HCT116 (cell line): ENCODE measurements at regions not wholly inside any gene's neighbourhood (a gene's known extent, or its start where the extent isn't known, plus 50 kb on each side); places are given as distances from the start of the nearest gene placed in this dataset.

Experiments used
- ATAC-seq: fragments of 200-7000 bp; cut with Tn5 transposase; 2 replicates; pipeline ENCODE4 v1.9.1; 2020; ENCODE audit warnings: mild to moderate bottlenecking, moderate library complexity
- BruUV-seq: library from RNA; stranded (reverse); fragments of 400-500 nt; replicated peaks from 2 replicates; lab custom pipeline; 2021; lab: Mats Ljungman, UMichigan
- CTCF ChIA-PET: fragments of 300-600 bp; sonication (Branson Sonifier 250); formaldehyde crosslinking; loops from one replicate; lab custom pipeline; 2021; ENCODE audit warnings: antibody characterized with exemption; lab: Charles Lee
- POLR2A ChIA-PET: fragments of 300-600, 350-600 bp; sonication (Branson Sonifier 250); formaldehyde crosslinking; loops from one replicate; lab custom pipeline; 2021; ENCODE audit warnings: antibody characterized with exemption; lab: Charles Lee
- RAD21 ChIA-PET, 2 experiments: fragments of 300-600 bp; sonication (Branson Sonifier 250); formaldehyde crosslinking; loops; one replicate each; lab custom pipeline; 2023; ENCODE audit warnings: low total read pairs in 2 of 2; ENCODE audit not compliant: uncharacterized antibody in 2 of 2, unreplicated experiment in 2 of 2, low non-redundant PET in 1 of 2; lab: Charles Lee
- DNase-seq: peaks from one replicate; pipeline ENCODE4 v3.0.0-alpha.2; 2010; ENCODE audit warnings: low read depth, low spot score
- H2AFZ ChIP-seq: fragments of 200-600 bp; shearing (Covaris generic), sonication (generic); 2 replicates; pipeline ENCODE4 v1.6.1; 2017; ENCODE audit warnings: low read depth, mixed run types, mixed read lengths, antibody characterized with exemption, low read length; ENCODE audit not compliant: poor library complexity, severe bottlenecking
- H3K27ac ChIP-seq: 2 replicates; pipeline ENCODE4 v1.5.1; 2012; ENCODE audit warnings: low read depth, low read length
- H3K27me3 ChIP-seq: fragments of 200-600 bp; sonication (generic); 2 replicates; pipeline ENCODE4 v1.6.1; 2016; ENCODE audit warnings: mixed run types, low read length, mixed read lengths; ENCODE audit not compliant: insufficient read depth
- H3K36me3 ChIP-seq, 2 experiments: fragments of 200-500 bp in 1 of 2; fragments of 200-600 bp in 1 of 2; sonication (Bioruptor generic) in 1 of 2; sonication (generic) in 1 of 2; 2 replicates each; pipeline versions ENCODE4 v1.5.1 to v1.6.1; 2014 to 2016; ENCODE audit warnings: low read length in 2 of 2, inconsistent platforms in 1 of 2, mixed read lengths in 1 of 2, mixed run types in 1 of 2; ENCODE audit not compliant: insufficient read depth in 2 of 2, control insufficient read depth in 1 of 2
- H3K4me1 ChIP-seq, 2 experiments: fragments of 200-600 bp in 1 of 2; sonication (generic) in 1 of 2; 2 replicates each; pipeline versions ENCODE4 v1.5.1 to v1.6.1; 2012 to 2017; ENCODE audit warnings: low read length in 2 of 2, inconsistent platforms in 1 of 2, mild to moderate bottlenecking in 1 of 2, mixed read lengths in 1 of 2, mixed run types in 1 of 2, moderate library complexity in 1 of 2; ENCODE audit not compliant: insufficient read depth in 2 of 2, control insufficient read depth in 1 of 2
- H3K4me2 ChIP-seq: fragments of 200-600 bp; sonication (generic); 2 replicates; pipeline ENCODE4 v1.6.1; 2017; ENCODE audit warnings: mixed run types, low read length, mixed read lengths
- H3K4me3 ChIP-seq, 2 experiments: fragments of 200-600 bp in 1 of 2; sonication (generic) in 1 of 2; replicated peaks in 1 of 2; 2 replicates each; pipeline ENCODE4 v1.5.1; 2011 to 2016; ENCODE audit warnings: low read length in 2 of 2, control low read depth in 1 of 2, low read depth in 1 of 2, mild to moderate bottlenecking in 1 of 2, mixed read lengths in 1 of 2, mixed run types in 1 of 2
- H3K79me2 ChIP-seq: fragments of 200-600 bp; sonication (generic); 2 replicates; pipeline ENCODE4 v1.6.1; 2017; ENCODE audit warnings: mild to moderate bottlenecking, mixed run types, low read length, moderate library complexity, mixed read lengths; ENCODE audit not compliant: insufficient read depth
- H3K9ac ChIP-seq: fragments of 200-600 bp; sonication (generic); 2 replicates; pipeline ENCODE4 v1.6.1; 2016; ENCODE audit warnings: low read length, mixed read lengths
- H3K9me2 ChIP-seq: fragments of 200-600 bp; sonication (generic), shearing (Covaris generic); 2 replicates; pipeline ENCODE4 v1.6.1; 2017; ENCODE audit warnings: mixed run types, mild to moderate bottlenecking, moderate library complexity; ENCODE audit not compliant: insufficient read depth
- H3K9me3 ChIP-seq, 2 experiments: fragments of 200-500 bp in 1 of 2; fragments of 200-600 bp in 1 of 2; sonication (Bioruptor generic) in 1 of 2; sonication (generic) in 1 of 2; 2 replicates each; pipeline ENCODE4 v1.6.1; 2014 to 2017; ENCODE audit warnings: low read length in 2 of 2, mixed read lengths in 2 of 2, inconsistent platforms in 1 of 2, low read depth in 1 of 2, mild to moderate bottlenecking in 1 of 2, mixed run types in 1 of 2, moderate library complexity in 1 of 2; ENCODE audit not compliant: control insufficient read depth in 1 of 2, insufficient read depth in 1 of 2
- H4K20me1 ChIP-seq: fragments of 200-600 bp; sonication (generic), shearing (Covaris generic); 2 replicates; pipeline ENCODE4 v1.6.1; 2017; ENCODE audit warnings: mixed run types, mild to moderate bottlenecking, moderate library complexity; ENCODE audit not compliant: insufficient read depth
- ATF3 ChIP-seq: IDR thresholded peaks from 2 replicates; pipeline ENCODE4 v1.6.1; 2012
- ELF1 ChIP-seq: IDR thresholded peaks from 2 replicates; pipeline ENCODE4 v1.6.1; 2012; ENCODE audit warnings: low read depth, borderline replicate concordance
- EZH2phosphoT487 ChIP-seq: fragments of 200-600 bp; IDR thresholded peaks from 2 replicates; pipeline ENCODE4 v1.6.1; 2018; ENCODE audit warnings: antibody characterized with exemption, borderline replicate concordance
- MAX ChIP-seq: IDR thresholded peaks from 2 replicates; pipeline ENCODE4 v1.6.1; 2012
- TCF7L2 ChIP-seq: IDR thresholded peaks from 2 replicates; pipeline ENCODE4 v1.7.0; 2011; ENCODE audit warnings: borderline replicate concordance, inconsistent platforms; ENCODE audit not compliant: insufficient read depth, insufficient read length; ENCODE audit errors: extremely low read depth
- ZBTB33 ChIP-seq: IDR thresholded peaks from 2 replicates; pipeline ENCODE4 v1.6.1; 2011; ENCODE audit warnings: mild to moderate bottlenecking, low read length, moderate library complexity; ENCODE audit not compliant: insufficient replicate concordance; ENCODE audit errors: extremely low read depth
- intact Hi-C: fragments of 100-400 bp; cut with micrococcal nuclease; formaldehyde crosslinking; loops from 2 replicates; pipeline ENCODE4 v1.10.0; 2022

GRCh38 chr12:42027546-42027945, 117.1 kb downstream of the GXYLT1 start (continued):
- no peak for TF ChIP-seq ZBTB33

- H3K4me3 ChIP-seq: peak overlapping the region; percentile 6 to 9; a peak in 1 of 4 replicates
- no peak for ATAC-seq
- H3K9ac ChIP-seq: no peak overlapping the region
- H3K4me1 ChIP-seq: peaks cover 0 to 3% of the 10 kb centered on the region in 2 experiments; a peak in 1 of 4 replicates
- no peaks in the 10 kb centered on the region for H3K79me2 ChIP-seq
- peak overlapping the region; percentile 52 for H3K4me2 ChIP-seq
- no peaks in the 10 kb centered on the region for H3K36me3 ChIP-seq
- ChIA-PET POLR2A (no interaction called here), RAD21 (no interaction called here), CTCF (interaction anchor here (0.7 to 2.8 kb wide), 16 partner anchors 9 to 1078 kb away, joined by 3 to 23 read pairs (median 4); no protein-coding TSS in a partner anchor)
- no peak for TF ChIP-seq TCF7L2
- no peak for TF ChIP-seq ELF1
- TF ChIP-seq MAX: no peak
- no peak for TF ChIP-seq ATF3
- TF ChIP-seq EZH2phosphoT487: no peak
- no peaks in the 10 kb centered on the region for H4K20me1 ChIP-seq
- intact Hi-C loops: loop anchor here (1.0 to 2.0 kb wide), 3 partner anchors 747 to 1078 kb away; no protein-coding TSS in a partner anchor
- H3K9me3 ChIP-seq: no peaks in the 10 kb centered on the region
- H3K27ac ChIP-seq: no peak overlapping the region
- BruUV-seq: no TSS peak
- no peak for DNase-seq
- H3K9me2 ChIP-seq: no peaks in the 10 kb centered on the region
- H3K27me3 ChIP-seq: no peaks in the 10 kb centered on the region
- H2AFZ ChIP-seq: peak overlapping the region; percentile 87
Observed at GRCh38 chr12:42024495-42024830, 120.2 kb downstream of the GXYLT1 start.
